HG03095 (cell line): ENCODE measurements at regions not wholly inside any gene's neighbourhood (a gene's known extent, or its start where the extent isn't known, plus 50 kb on each side); places are given as distances from the start of the nearest gene placed in this dataset.

Experiments used
- ATAC-seq: cut with Tn5 transposase; IDR thresholded peaks from one replicate; pipeline ENCODE4 v1.9.1; 2021; ENCODE audit warnings: moderate library complexity; ENCODE audit not compliant: unreplicated experiment

- ATAC-seq, result no peak
Observed at GRCh38 chr11:8323161-8323935, 59.7 kb upstream of the LMO1 start.

- no peak for ATAC-seq
Observed at GRCh38 chr11:8321876-8322275, 58.2 kb upstream of the LMO1 start.

- ATAC-seq, result no peak
Observed at GRCh38 chr11:8320076-8320475, 56.4 kb upstream of the LMO1 start.

- ATAC-seq, result no peak
Observed at GRCh38 chr11:8318536-8318935, 54.9 kb upstream of the LMO1 start.

GRCh38 chr11:8317159-8317558, 53.5 kb upstream of the LMO1 start:
- no peak for ATAC-seq

- no peak for ATAC-seq
Observed at GRCh38 chr11:8315954-8316353, 52.3 kb upstream of the LMO1 start.

GRCh38 chr11:8315463-8315862, 51.8 kb upstream of the LMO1 start:
- ATAC-seq, result no peak

GRCh38 chr11:8314916-8315315, 51.2 kb upstream of the LMO1 start:
- ATAC-seq, result no peak

GRCh38 chr11:8313504-8314090, 49.9 kb upstream of the LMO1 start:
- no peak for ATAC-seq
